Stimulated activated CD4-positive, alpha-beta T cell treated with anti-CD3 and anti-CD28 coated beads, Interleukin-1b, Interleukin-23, amount 100 ng/mL, for 4 hours (primary cell): ENCODE measurements at regions not wholly inside any gene's neighbourhood (a gene's known extent, or its start where the extent isn't known, plus 50 kb on each side); places are given as distances from the start of the nearest gene placed in this dataset.

Experiments
- DNase-seq, 2 donors: peaks; one replicate each; pipeline ENCODE4 v3.0.0-alpha.2; 2020; ENCODE audit warnings: low read depth in 2 of 2

- DNase-seq: no peak
Observed at GRCh38 chr22:22148905-22149304, 95.7 kb upstream of the VPREB1 start.

DNA sequence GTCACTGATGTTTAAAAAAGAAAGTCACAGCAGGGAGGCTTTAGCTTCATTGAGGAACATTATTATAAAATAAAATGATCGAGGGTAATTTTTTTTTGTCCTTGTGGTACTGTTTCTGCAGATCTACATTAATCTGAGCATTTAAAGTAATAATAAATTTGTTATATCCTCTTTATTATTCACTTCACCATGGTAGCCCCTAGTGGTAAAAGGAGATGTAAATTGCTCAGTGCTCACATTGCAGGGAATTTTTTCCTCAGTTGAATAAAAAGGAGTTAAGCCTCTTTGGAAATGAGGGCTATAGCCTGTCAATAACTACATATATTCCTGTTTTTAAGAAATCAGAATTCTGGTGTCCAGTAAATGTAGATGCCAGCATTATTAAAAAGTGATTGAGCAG, 99.7 kb upstream of the VPREB1 start:
- no peak for DNase-seq

DNA sequence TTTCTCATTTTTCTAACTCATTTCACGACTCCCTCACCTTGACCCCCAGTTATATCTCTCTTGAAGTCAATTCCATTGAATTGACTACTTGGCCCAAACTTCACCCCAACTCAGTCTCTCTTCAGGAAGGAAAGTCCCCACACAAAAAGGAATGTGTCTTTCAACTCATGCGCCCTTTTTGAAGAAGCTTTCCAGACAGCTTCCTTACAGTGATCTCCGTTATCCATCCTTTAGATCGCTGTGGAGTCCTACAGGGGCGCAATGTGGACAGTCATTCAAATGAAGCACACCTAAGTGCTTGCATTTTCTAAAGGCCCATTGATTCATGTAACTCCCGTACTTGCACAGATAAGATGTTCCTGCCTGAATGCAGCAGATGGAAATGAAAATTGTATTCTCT, 101.1 kb upstream of the VPREB1 start:
- no peak for DNase-seq

GRCh38 chr22:22142661-22143060, 101.9 kb upstream of the VPREB1 start:
- no peak for DNase-seq

- no peak for DNase-seq
Observed at GRCh38 chr22:22141771-22142591, 102.6 kb upstream of the VPREB1 start.

- DNase-seq: no peak
Observed at GRCh38 chr22:22141031-22141430, 103.6 kb upstream of the VPREB1 start.

DNA sequence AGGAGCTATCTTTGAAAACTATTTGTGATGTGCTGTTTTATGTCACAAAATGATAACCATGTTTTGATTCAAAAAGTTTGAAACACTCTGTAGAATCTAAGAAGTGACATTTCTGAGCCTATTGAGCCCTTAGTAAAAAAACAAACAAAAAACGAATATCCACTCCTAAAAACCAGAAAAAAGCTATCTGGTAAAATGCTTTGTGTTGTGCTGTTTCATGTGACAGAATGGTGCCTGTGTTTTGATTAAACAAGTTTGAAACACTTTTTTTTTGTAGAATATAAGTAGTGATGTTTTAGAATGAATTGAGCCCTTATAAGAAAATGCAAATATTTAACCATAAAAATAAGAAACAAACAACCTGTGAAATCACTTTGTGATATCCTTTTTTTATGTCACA, 105.2 kb upstream of the VPREB1 start:
- DNase-seq: no peak

- DNase-seq: no peak
Observed at GRCh38 chr22:22138915-22139314, 105.7 kb upstream of the VPREB1 start.

GRCh38 chr22:22137891-22138290, 106.7 kb upstream of the VPREB1 start:
- no peak for DNase-seq

- DNase-seq: no peak
Observed at GRCh38 chr22:22133910-22134309, 110.7 kb upstream of the VPREB1 start.

- DNase-seq: no peak
Observed at GRCh38 chr22:22130953-22131608, 113.5 kb upstream of the VPREB1 start.

GRCh38 chr22:22129387-22129786, 115.2 kb upstream of the VPREB1 start:
- DNase-seq: no peak

DNA sequence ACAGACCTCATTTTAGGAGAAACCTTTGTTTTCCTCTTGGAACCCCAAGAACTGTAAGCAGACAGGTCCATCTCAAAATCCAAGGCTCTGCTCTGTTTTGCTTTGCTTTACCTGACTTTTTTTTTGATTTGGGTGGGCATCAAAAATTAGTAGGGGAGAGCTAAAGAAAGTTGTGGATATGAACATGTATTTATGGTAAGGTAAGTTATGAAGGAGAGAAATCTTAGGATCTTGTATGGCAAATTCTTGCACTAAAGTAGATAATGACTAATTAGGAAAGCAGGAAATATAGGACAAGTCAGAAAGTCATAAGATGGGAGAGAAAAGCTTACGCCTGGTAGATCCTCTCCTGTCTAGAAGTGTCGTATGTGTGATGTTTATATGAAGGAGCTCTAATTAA, 116.1 kb upstream of the VPREB1 start:
- DNase-seq: no peak

- no peak for DNase-seq
Observed at GRCh38 chr22:22127100-22127499, 117.5 kb upstream of the VPREB1 start.

DNA sequence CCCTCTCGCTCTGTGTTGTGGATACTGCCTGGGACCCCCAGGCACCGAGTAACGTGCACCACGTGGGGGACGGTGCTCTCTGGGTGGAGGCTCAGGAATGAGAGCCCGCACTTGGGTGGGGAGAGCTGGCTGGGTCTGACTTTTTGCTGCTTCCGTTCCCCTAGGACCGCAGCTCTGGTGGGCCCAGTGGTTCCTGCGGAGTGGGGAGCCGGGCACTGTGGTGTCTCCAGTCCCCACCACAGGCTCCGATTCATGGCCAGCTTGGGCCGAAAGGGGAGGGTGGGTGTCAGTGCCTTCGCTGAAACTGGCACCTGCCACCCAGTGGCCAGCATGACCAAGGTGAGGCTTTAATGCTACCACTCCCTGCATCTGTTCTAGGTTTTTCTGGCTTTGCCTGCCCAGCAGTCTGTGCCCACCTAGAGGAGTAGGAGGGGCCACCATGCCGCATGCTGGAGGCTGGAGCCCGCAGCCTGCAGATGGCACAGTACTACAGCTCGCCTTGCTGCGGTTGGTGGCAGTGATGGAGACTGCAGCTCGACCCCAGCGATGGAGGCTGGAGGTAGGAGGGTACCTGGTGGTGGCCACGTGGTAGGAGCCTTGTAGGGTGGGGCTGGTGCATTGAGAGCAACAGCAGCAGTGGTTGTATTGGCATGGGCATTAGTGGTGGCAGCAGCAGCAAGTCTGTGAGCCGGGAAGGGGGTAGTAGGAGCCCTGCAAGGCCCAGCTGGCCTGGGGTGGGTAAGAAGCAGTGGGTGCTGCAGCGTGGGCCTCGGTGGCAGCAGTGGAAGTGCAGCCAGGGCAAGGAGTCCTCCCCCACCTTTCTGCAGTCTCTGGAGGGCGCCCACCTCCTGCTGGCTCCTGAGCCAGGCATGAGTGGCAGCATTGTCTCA, 118.8 kb upstream of the VPREB1 start:
- DNase-seq: no peak

DNA sequence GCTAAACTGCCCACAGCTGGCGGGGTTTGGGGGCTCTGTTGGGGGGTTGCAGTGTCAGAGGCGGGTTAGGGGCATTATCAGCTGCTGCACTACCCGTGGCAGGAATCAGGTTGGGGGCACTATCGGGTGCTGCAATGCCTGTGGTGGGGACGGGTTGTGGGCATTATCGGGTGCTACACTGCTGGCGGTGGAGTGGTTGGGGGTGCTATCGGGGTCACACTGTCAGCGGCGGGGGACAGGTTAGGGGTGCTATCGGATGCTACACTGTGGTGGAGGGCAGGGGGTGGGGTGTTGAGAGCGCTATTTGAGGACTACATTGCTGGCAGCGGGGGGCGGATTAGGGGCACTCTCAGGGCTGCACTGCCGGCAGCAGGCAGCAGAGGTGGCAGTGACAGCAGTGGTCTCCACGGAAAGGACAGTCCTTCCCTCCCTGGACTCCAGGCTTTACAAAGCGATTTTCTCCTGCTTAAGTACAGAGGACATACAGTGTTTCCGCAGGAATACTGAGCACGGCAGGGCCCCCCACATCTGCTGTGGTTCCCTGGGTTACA, 119.5 kb upstream of the VPREB1 start:
- no peak for DNase-seq

GRCh38 chr22:22124374-22124773, 120.2 kb upstream of the VPREB1 start:
- no peak for DNase-seq

GRCh38 chr22:22123960-22124278, 120.7 kb upstream of the VPREB1 start:
- DNase-seq: no peak

DNA sequence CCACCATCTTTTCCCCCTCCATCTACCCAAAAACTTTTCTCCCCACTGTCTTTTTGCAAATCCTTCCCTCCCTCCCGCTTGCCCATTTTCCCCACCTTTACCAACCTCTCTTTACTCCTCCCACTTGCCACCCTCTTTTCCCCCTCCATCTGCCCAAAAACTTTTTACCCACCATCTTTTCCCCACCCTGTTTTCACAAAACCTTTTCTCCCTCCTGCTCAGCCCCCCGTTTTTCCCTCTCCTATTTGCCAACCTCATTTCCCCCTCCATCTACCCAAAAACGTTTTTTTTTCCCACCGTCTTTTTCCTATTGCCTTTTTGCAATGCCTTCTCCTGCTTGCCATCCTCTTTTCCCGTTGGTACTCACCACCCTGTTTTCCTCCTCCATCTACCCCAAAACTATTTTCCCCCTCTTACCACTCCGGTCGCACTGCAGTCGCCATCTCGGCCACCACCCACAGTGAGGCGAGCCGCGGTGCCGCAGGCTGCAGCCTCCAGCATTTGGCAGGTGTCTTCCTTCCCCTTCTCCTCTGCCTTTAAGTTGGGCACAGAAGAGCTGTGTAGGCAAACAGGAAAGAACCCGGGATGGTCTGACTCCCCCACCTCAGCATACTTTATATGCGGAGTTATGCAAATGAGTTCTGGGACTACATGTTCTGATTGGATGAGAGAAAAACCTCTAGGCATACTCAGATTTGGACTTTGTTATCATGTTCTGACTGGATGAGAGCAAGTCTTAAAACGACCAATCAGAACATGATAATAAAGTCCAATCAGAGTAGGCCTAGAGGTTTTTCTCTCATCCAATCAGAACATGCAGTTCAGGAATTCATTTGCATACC, 121.2 kb upstream of the VPREB1 start:
- no peak for DNase-seq

DNA sequence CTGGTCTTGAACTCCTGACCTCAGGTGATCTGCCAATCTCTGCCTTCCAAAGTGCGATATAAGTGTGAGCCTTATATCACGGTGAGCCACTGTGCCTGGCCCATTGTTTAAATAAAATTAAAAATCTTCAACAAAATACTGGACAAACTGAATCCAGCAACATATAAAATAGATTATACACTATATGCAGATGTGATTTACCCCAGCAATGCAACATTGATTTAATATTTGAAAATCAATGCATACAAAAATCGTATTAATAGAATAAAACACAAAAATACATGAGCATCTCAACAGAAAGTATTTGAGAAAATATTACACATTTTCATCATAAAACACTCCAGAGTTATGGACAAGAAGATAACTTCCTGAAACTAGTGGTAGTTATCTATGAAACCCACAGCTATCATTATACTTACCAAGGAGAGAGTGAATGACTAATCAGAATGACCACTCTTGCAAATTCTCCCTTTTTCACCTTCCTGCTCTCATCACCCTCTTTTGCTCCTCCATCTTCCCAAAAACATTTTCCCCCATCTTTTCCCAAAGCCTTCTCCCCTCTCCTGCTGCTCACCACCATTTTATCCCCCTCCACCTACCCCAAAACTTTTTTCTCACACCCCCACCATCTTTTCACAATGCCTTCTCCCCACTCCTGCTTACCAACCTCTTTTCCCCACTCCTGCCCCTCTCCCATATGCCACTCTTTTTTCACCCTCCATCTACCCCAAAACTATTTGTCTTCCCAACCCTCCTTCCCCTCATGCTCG, 122.1 kb upstream of the VPREB1 start:
- no peak for DNase-seq

DNA sequence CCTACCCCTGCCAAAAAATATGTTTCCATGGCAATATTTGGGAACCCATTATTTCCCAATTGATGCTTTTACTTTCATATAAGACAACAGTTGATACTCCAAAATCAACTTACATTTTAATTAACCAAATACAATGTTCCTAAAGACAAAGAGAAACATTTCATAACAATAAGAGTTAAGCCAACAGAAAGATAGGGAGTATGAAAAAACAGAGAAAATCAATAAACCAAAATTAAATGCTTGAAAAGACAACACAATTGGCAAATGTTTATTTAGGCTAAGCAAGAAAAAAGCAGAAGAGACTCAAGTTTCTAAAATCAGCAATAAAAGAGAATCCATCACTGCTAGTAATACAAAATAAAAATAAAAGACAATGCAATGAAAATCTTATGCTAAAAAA, 123.1 kb upstream of the VPREB1 start:
- no peak for DNase-seq
